Adrenal gland (tissue), 9 donors: ENCODE measurements at regions not wholly inside any gene's neighbourhood (a gene's known extent, or its start where the extent isn't known, plus 50 kb on each side); places are given as distances from the start of the nearest gene placed in this dataset.

Experiments
- DNase-seq, 7 donors: peaks; one replicate each; pipeline ENCODE4 v3.0.0-alpha.2; 2019 to 2020
- H3K27ac ChIP-seq, 5 donors: fragments of 200-600 bp; sonication (generic) in 4 of 5; 1 replicate in 3 of 5; 2 replicates in 2 of 5; pipeline versions ENCODE4 v1.5.1 to v1.8.0; 2016 to 2020; ENCODE audit warnings: mild to moderate bottlenecking in 1 of 5
- H3K27me3 ChIP-seq: fragments of 200-600 bp; 2 replicates; pipeline ENCODE4 v1.8.0; 2021
- H3K36me3 ChIP-seq, 2 donors: fragments of 200-600 bp; replicated peaks in 1 of 2; 1 replicate in 1 of 2; 2 replicates in 1 of 2; pipeline versions ENCODE4 v1.5.1 to v1.8.0; 2018 to 2022
- H3K4me1 ChIP-seq, 2 donors: fragments of 200-600 bp; replicated peaks in 1 of 2; 1 replicate in 1 of 2; 2 replicates in 1 of 2; pipeline versions ENCODE4 v1.5.1 to v1.8.0; 2018 to 2021
- H3K4me3 ChIP-seq, 4 donors: fragments of 200-600 bp; sonication (generic) in 3 of 4; one replicate each; pipeline ENCODE4 v1.5.1; 2016 to 2018
- H3K9me3 ChIP-seq, 3 donors: fragments of 200-600 bp; sonication (generic) in 1 of 3; replicated peaks in 1 of 3; 1 replicate in 2 of 3; 2 replicates in 1 of 3; pipeline versions ENCODE4 v1.5.1 to v1.8.0; 2016 to 2021
- CTCF ChIP-seq, 6 experiments: fragments of 450-650 bp in 4 of 6; fragments of 200-600 bp in 2 of 6; sonication (generic) in 1 of 6; IDR thresholded peaks; 1 replicate in 5 of 6; 2 replicates in 1 of 6; pipeline versions ENCODE4 v1.5.1 to v1.8.0; 2016 to 2021; ENCODE audit warnings: antibody characterized with exemption in 6 of 6, mild to moderate bottlenecking in 2 of 6, moderate library complexity in 1 of 6
- POLR2A ChIP-seq, 2 donors: fragments of 450-650 bp; IDR thresholded peaks; one replicate each; pipeline ENCODE4 v1.6.1; 2017; ENCODE audit warnings: antibody characterized with exemption in 2 of 2, mild to moderate bottlenecking in 2 of 2, moderate library complexity in 1 of 2
- WGBS, 4 donors: extraction: QIAGEN DNeasy Blood & Tissue Kit in 2 of 4; methylation state at CpG; one replicate each; pipeline versions ENCODE4 v1.1.5 to v1.1.7; 2013 to 2017; 5-methylcytosine and 5-hydroxymethylcytosine counted together
- intact Hi-C, 2 donors: fragments of 100-400 bp; cut with DNase I; formaldehyde crosslinking; loops; one replicate each; pipeline versions ENCODE4 v1.14.1 to v1.15.0; 2022 to 2023
- donor health status: healthy with polysubstance abuse.
- donor health status: Bipolar disorder and iron deficiency.
- donor health status: DM: yes; HTN: yes; CAD: no.
- donor health status: DM: no; HTN: no; CAD: no.
- donor health status: DM: no; HTN: no; CAD: no.

- H3K36me3 ChIP-seq: no peaks in the 10 kb centered on the region
- H3K27me3 ChIP-seq: no peaks in the 10 kb centered on the region
- no peak for DNase-seq
- intact Hi-C loops: no loop called here
- no peak overlapping the region for H3K4me3 ChIP-seq
- TF ChIP-seq POLR2A (IDR thresholded peaks at IDR 0.05): no peak
- H3K9me3 ChIP-seq: no peaks in the 10 kb centered on the region
- no peak overlapping the region for H3K27ac ChIP-seq
- no peaks in the 10 kb centered on the region for H3K4me1 ChIP-seq
- 66 to 72% (median 71%) methylated on average over 6 of the region's 6 CpGs for WGBS, 4 donors
These were observed 191.9 kb upstream of the CHAC2 start for GRCh38 chr2:53575721-53576124.

GRCh38 chr2:53572696-53573095, 194.9 kb upstream of the CHAC2 start:
- 75 to 97% (median 86%) methylated on average over 1 of the region's 1 CpG for WGBS, 4 donors
- intact Hi-C loops: no loop called here

GRCh38 chr2:53569957-53570727, 197.5 kb upstream of the CHAC2 start:
- no peaks in the 10 kb centered on the region for H3K4me1 ChIP-seq
- intact Hi-C loops: no loop called here
- no peak for DNase-seq

More at GRCh38 chr2:53572696-53573095, 194.9 kb upstream of the CHAC2 start:
- DNase-seq: no peak
- Histone ChIP-seq H3K27me3 (no peaks in the 10 kb centered on the region), H3K27ac (no peak overlapping the region), H3K9me3 (no peaks in the 10 kb centered on the region), H3K4me1 (no peaks in the 10 kb centered on the region), H3K36me3 (no peaks in the 10 kb centered on the region), H3K4me3 (no peak overlapping the region)
- TF ChIP-seq CTCF (IDR thresholded peaks at IDR 0.05) (no peak), POLR2A (IDR thresholded peaks at IDR 0.05) (no peak)

GRCh38 chr2:53568469-53568868, 199.1 kb upstream of the CHAC2 start:
- WGBS, 4 donors: 61 to 74% (median 66%) methylated on average over 4 of the region's 4 CpGs
- TF ChIP-seq CTCF (IDR thresholded peaks at IDR 0.05): no peak
- no peak for TF ChIP-seq POLR2A (IDR thresholded peaks at IDR 0.05)
- no peak for DNase-seq
- Histone ChIP-seq H3K4me1 (no peaks in the 10 kb centered on the region), H3K9me3 (no peaks in the 10 kb centered on the region), H3K27ac (no peak overlapping the region), H3K27me3 (no peaks in the 10 kb centered on the region), H3K4me3 (no peak overlapping the region), H3K36me3 (no peaks in the 10 kb centered on the region)
- intact Hi-C loops: no loop called here

More at GRCh38 chr2:53569957-53570727, 197.5 kb upstream of the CHAC2 start:
- H3K4me3 ChIP-seq: no peak overlapping the region
- H3K27me3 ChIP-seq: no peaks in the 10 kb centered on the region
- H3K27ac ChIP-seq: no peak overlapping the region
- no peaks in the 10 kb centered on the region for H3K9me3 ChIP-seq
- H3K36me3 ChIP-seq: no peaks in the 10 kb centered on the region
- TF ChIP-seq CTCF (IDR thresholded peaks at IDR 0.05) (no peak), POLR2A (IDR thresholded peaks at IDR 0.05) (no peak)
- WGBS, 4 donors: 90 to 94% (median 92%) methylated on average over 14 of the region's 14 CpGs

GRCh38 chr2:53567073-53567472, 200.5 kb upstream of the CHAC2 start:
- no peaks in the 10 kb centered on the region for H3K36me3 ChIP-seq
- DNase-seq: no peak
- no peak overlapping the region for H3K27ac ChIP-seq
- intact Hi-C loops: no loop called here
- H3K4me1 ChIP-seq: no peaks in the 10 kb centered on the region
- no peaks in the 10 kb centered on the region for H3K27me3 ChIP-seq
- H3K4me3 ChIP-seq: no peak overlapping the region
- TF ChIP-seq POLR2A (IDR thresholded peaks at IDR 0.05): no peak
- TF ChIP-seq CTCF (IDR thresholded peaks at IDR 0.05): no peak
- H3K9me3 ChIP-seq: no peaks in the 10 kb centered on the region
